GM12878 (cell line): ENCODE measurements at regions not wholly inside any gene's neighbourhood (a gene's known extent, or its start where the extent isn't known, plus 50 kb on each side); places are given as distances from the start of the nearest gene placed in this dataset.

ENCODE experiments used
- ATAC-seq: fragments of 200-7000 bp; cut with Tn5 transposase; 3 replicates; pipeline ENCODE4 v1.9.1; 2020; ENCODE audit warnings: mild to moderate bottlenecking, moderate library complexity
- BruUV-seq: library from RNA; stranded (reverse); fragments of 400-500 nt; replicated peaks from 2 replicates; lab custom pipeline; 2021; lab: Mats Ljungman, UMichigan
- CTCF ChIA-PET: fragments of 300-600 bp; sonication (Branson Sonifier 250); formaldehyde crosslinking; extraction: SDS; loops from one replicate; lab custom pipeline; 2021; ENCODE audit warnings: inconsistent platforms; lab: Yijun Ruan, JAX
- POLR2A ChIA-PET: fragments of 350-600 bp; formaldehyde crosslinking; extraction: SDS; loops from one replicate; lab custom pipeline; 2021; ENCODE audit warnings: inconsistent platforms; lab: Charles Lee
- RAD21 ChIA-PET: fragments of 300-600 bp; sonication (Branson Sonifier 250); formaldehyde crosslinking; loops from one replicate; lab custom pipeline; 2023; ENCODE audit warnings: antibody characterized with exemption; ENCODE audit not compliant: unreplicated experiment; lab: Charles Lee
- SMC1A ChIA-PET: fragments of 300-600 bp; sonication (Branson Sonifier 250); formaldehyde crosslinking; loops from one replicate; lab custom pipeline; 2023; ENCODE audit not compliant: unreplicated experiment, uncharacterized antibody; lab: Charles Lee
- DNase-seq: peaks from one replicate; pipeline ENCODE4 v3.0.0-alpha.2; 2011; ENCODE audit warnings: low read depth, low spot score
- FAIRE-seq: peaks from 3 replicates; lab custom pipeline; 2011; peaks lifted over from hg19 to GRCh38; lab: Jason Lieb, UNC
- H2AFZ ChIP-seq: 2 replicates; pipeline ENCODE4 v1.6.0; 2011; ENCODE audit warnings: low read depth, low read length, control low read depth; ENCODE audit not compliant: control insufficient read depth
- H3K27ac ChIP-seq: 2 replicates; pipeline ENCODE4 v1.5.1; 2011; ENCODE audit warnings: control low read depth; ENCODE audit not compliant: control insufficient read depth, insufficient read depth
- H3K27me3 ChIP-seq, 2 experiments: replicated peaks in 1 of 2; 2 replicates each; pipeline versions ENCODE4 v1.6.0 to v1.6.1; 2011; ENCODE audit warnings: low read length in 1 of 2; ENCODE audit not compliant: control insufficient read depth in 2 of 2, insufficient read depth in 2 of 2
- H3K36me3 ChIP-seq, 2 experiments: 2 replicates each; pipeline ENCODE4 v1.5.1; 2011; ENCODE audit warnings: low read length in 1 of 2; ENCODE audit not compliant: control insufficient read depth in 2 of 2, insufficient read depth in 2 of 2
- H3K4me1 ChIP-seq: 2 replicates; pipeline ENCODE4 v1.6.1; 2011; ENCODE audit warnings: mild to moderate bottlenecking, low read length, moderate library complexity, mixed read lengths; ENCODE audit not compliant: control insufficient read depth, insufficient read depth
- H3K4me2 ChIP-seq: 2 replicates; pipeline ENCODE4 v1.6.0; 2011; ENCODE audit warnings: control low read depth; ENCODE audit not compliant: control insufficient read depth, insufficient read depth
- H3K4me3 ChIP-seq: fragments of 200-600 bp; sonication (generic); 2 replicates; pipeline ENCODE4 v1.5.1; 2016
- H3K79me2 ChIP-seq: 2 replicates; pipeline ENCODE4 v1.6.0; 2011; ENCODE audit warnings: low read length; ENCODE audit not compliant: control insufficient read depth, insufficient read depth
- H3K9ac ChIP-seq: 2 replicates; pipeline ENCODE4 v1.8.0; 2011; ENCODE audit warnings: low read length, control low read depth, mixed read lengths; ENCODE audit not compliant: control insufficient read depth, insufficient read depth
- H3K9me3 ChIP-seq: replicated peaks from 3 replicates; pipeline ENCODE4 v1.5.1; 2011; ENCODE audit warnings: mild to moderate bottlenecking, low read length; ENCODE audit not compliant: control insufficient read depth, insufficient read depth
- H4K20me1 ChIP-seq: 2 replicates; pipeline ENCODE4 v1.6.0; 2011; ENCODE audit not compliant: control insufficient read depth, insufficient read depth
- ATF2 ChIP-seq: IDR thresholded peaks from 2 replicates; pipeline ENCODE4 v1.6.1; 2012; ENCODE audit warnings: low read length, inconsistent platforms
- BMI1 ChIP-seq: fragments of 450-650 bp; IDR thresholded peaks from 2 replicates; pipeline ENCODE4 v1.6.1; 2016; ENCODE audit warnings: mild to moderate bottlenecking, moderate library complexity, borderline replicate concordance
- CBX5 ChIP-seq: sonication (generic); IDR thresholded peaks from 2 replicates; pipeline ENCODE4 v1.6.1; 2016; ENCODE audit warnings: low read depth, moderate library complexity, mild to moderate bottlenecking, inconsistent platforms
- CEBPB ChIP-seq, 2 experiments: fragments of 150-350 bp in 1 of 2; IDR thresholded peaks; 2 replicates each; pipeline ENCODE4 v1.6.1; 2012 to 2014; ENCODE audit warnings: low read depth in 2 of 2, low read length in 2 of 2, borderline replicate concordance in 1 of 2, inconsistent platforms in 1 of 2
- DPF2 ChIP-seq: fragments of 450-650 bp; IDR thresholded peaks from 2 replicates; pipeline ENCODE4 v1.6.1; 2017; ENCODE audit warnings: mild to moderate bottlenecking
- E2F8 ChIP-seq: fragments of 450-650 bp; IDR thresholded peaks from 2 replicates; pipeline ENCODE4 v1.6.1; 2018; ENCODE audit warnings: mild to moderate bottlenecking, low read depth, moderate library complexity; ENCODE audit not compliant: partially characterized antibody
- FOXK2 ChIP-seq: fragments of 450-650 bp; IDR thresholded peaks from 2 replicates; pipeline ENCODE4 v1.6.1; 2017; ENCODE audit warnings: mild to moderate bottlenecking, moderate library complexity
- MLLT1 ChIP-seq: fragments of 450-650 bp; IDR thresholded peaks from 2 replicates; pipeline ENCODE4 v1.6.1; 2016; ENCODE audit warnings: mild to moderate bottlenecking
- PAX8 ChIP-seq: fragments of 450-650 bp; IDR thresholded peaks from 2 replicates; pipeline ENCODE4 v1.6.1; 2017; ENCODE audit warnings: mild to moderate bottlenecking, moderate library complexity
- PML ChIP-seq: IDR thresholded peaks from 2 replicates; pipeline ENCODE4 v1.6.1; 2012; ENCODE audit warnings: low read length, inconsistent platforms
- POLR2A ChIP-seq: IDR thresholded peaks from 2 replicates; pipeline ENCODE4 v1.6.1; 2011; ENCODE audit warnings: low read depth, mild to moderate bottlenecking, low read length
- RB1 ChIP-seq: fragments of 450-650 bp; formaldehyde crosslinking; IDR thresholded peaks from 2 replicates; pipeline ENCODE4 v1.6.1; 2017; ENCODE audit warnings: mild to moderate bottlenecking, borderline replicate concordance
- STAT3 ChIP-seq: IDR thresholded peaks from 2 replicates; pipeline ENCODE4 v1.6.1; 2011; ENCODE audit warnings: low read depth, low read length, improper control_type of control experiment
- TCF12 ChIP-seq: IDR thresholded peaks from 2 replicates; pipeline ENCODE4 v1.6.1; 2011; ENCODE audit warnings: low read depth, mild to moderate bottlenecking, low read length
- ZNF622 ChIP-seq: fragments of 450-650 bp; IDR thresholded peaks from 2 replicates; pipeline ENCODE4 v1.6.1; 2017; ENCODE audit warnings: mild to moderate bottlenecking, inconsistent platforms
- ZZZ3 ChIP-seq: IDR thresholded peaks from 2 replicates; pipeline ENCODE4 v1.6.1; 2011; ENCODE audit warnings: low read depth; ENCODE audit not compliant: control insufficient read depth, insufficient read length
- WGBS: methylation state at CpG from one replicate; pipeline ENCODE4 v1.1.6; 2016; ENCODE audit warnings: low lambda C conversion rate; ENCODE audit not compliant: insufficient replicate concordance, insufficient coverage; ENCODE audit errors: missing lambda C conversion rate; 5-methylcytosine and 5-hydroxymethylcytosine counted together
- in situ Hi-C: fragments of 300-500 bp; cut with MboI; formaldehyde crosslinking; loops from 9 replicates; pipeline ENCODE4 v1.14.3; 2018; ENCODE audit warnings: mixed read lengths
- intact Hi-C: fragments of 100-400 bp; cut with micrococcal nuclease; formaldehyde crosslinking; loops from one replicate; pipeline ENCODE4 v1.14.2; 2022; ENCODE audit not compliant: unreplicated experiment

- WGBS, result 0% methylated on average over 6 of the region's 6 CpGs
- H3K4me3 ChIP-seq, result no peak overlapping the region
- FAIRE-seq (no peak), ATAC-seq (no peak), DNase-seq (no peak)
- BruUV-seq, result no TSS peak
- in situ Hi-C loops (no loop called here), intact Hi-C loops (no loop called here)
- H3K36me3 ChIP-seq, result no peaks in the 10 kb centered on the region
- H3K27me3 ChIP-seq, result no peaks in the 10 kb centered on the region
- TF ChIP-seq DPF2, result no peak
- no peak for TF ChIP-seq POLR2A
- no peak for TF ChIP-seq MLLT1
- no peak for TF ChIP-seq RB1
- TF ChIP-seq PML, result no peak
- TF ChIP-seq BMI1, result no peak
- TF ChIP-seq ZNF622, result no peak
- no peak for TF ChIP-seq STAT3
- no peak for TF ChIP-seq FOXK2
- no peak for TF ChIP-seq E2F8
- TF ChIP-seq TCF12, result no peak
- no peak for TF ChIP-seq ZZZ3
- no peak for TF ChIP-seq PAX8
- no peak for TF ChIP-seq CBX5
- TF ChIP-seq CEBPB (IDR thresholded peaks at IDR 0.05; ENCODE audit: borderline replicate concordance in 1 of 2, low read depth in 2 of 2, low read length in 2 of 2), result no peak
- no peak for TF ChIP-seq ATF2
- ChIA-PET CTCF (no interaction called here), SMC1A (interaction anchor here (1.2 kb wide), 1 partner anchor 75 kb away, joined by 3 read pairs; no protein-coding TSS in a partner anchor), RAD21 (no interaction called here), POLR2A (no interaction called here)
- H3K4me1 ChIP-seq, result no peaks in the 10 kb centered on the region
- no peak overlapping the region for H3K9ac ChIP-seq
- H3K9me3 ChIP-seq, result no peaks in the 10 kb centered on the region
- H3K4me2 ChIP-seq, result no peak overlapping the region
- no peaks in the 10 kb centered on the region for H4K20me1 ChIP-seq
- no peak overlapping the region for H3K27ac ChIP-seq
- no peaks in the 10 kb centered on the region for H3K79me2 ChIP-seq
- H2AFZ ChIP-seq, result no peak overlapping the region
Measured at GRCh38 chr20:60131375-60131774, 173.2 kb downstream of the CDH26 start.
